Neural progenitor cell (in vitro differentiated cells): ENCODE measurements at regions not wholly inside any gene's neighbourhood (a gene's known extent, or its start where the extent isn't known, plus 50 kb on each side); places are given as distances from the start of the nearest gene placed in this dataset.

Experiments
- DNase-seq: peaks from one replicate; pipeline ENCODE4 v3.0.0-alpha.2; 2016; ENCODE audit warnings: low spot score
- H2AFZ ChIP-seq: fragments of 200-600 bp; sonication (generic); replicated peaks from 2 replicates; pipeline ENCODE4 v1.6.1; 2016; ENCODE audit warnings: antibody characterized with exemption
- H3F3A ChIP-seq: fragments of 200-600 bp; sonication (generic); 2 replicates; pipeline ENCODE4 v1.6.1; 2016; ENCODE audit warnings: antibody characterized with exemption, low read depth
- H3K27ac ChIP-seq: fragments of 200-600 bp; sonication (generic); 2 replicates; pipeline ENCODE4 v1.5.1; 2016; ENCODE audit warnings: mild to moderate bottlenecking
- H3K27me3 ChIP-seq: fragments of 200-600 bp; sonication (generic); 2 replicates; pipeline ENCODE4 v1.6.1; 2016; ENCODE audit warnings: mild to moderate bottlenecking, moderate library complexity
- H3K36me3 ChIP-seq: fragments of 200-600 bp; sonication (generic); 2 replicates; pipeline ENCODE4 v1.5.1; 2016
- H3K4me1 ChIP-seq: fragments of 200-600 bp; sonication (generic); 2 replicates; pipeline ENCODE4 v1.6.1; 2016; ENCODE audit warnings: mixed run types
- H3K4me2 ChIP-seq: fragments of 200-600 bp; sonication (generic); 2 replicates; pipeline ENCODE4 v1.6.1; 2016
- H3K4me3 ChIP-seq: fragments of 200-600 bp; sonication (generic); 2 replicates; pipeline ENCODE4 v1.5.1; 2016
- H3K79me2 ChIP-seq: fragments of 200-600 bp; sonication (generic); 2 replicates; pipeline ENCODE4 v1.6.1; 2016; ENCODE audit warnings: low read depth
- H3K9ac ChIP-seq: fragments of 200-600 bp; sonication (generic); 2 replicates; pipeline ENCODE4 v1.6.1; 2016
- H3K9me3 ChIP-seq: fragments of 200-600 bp; sonication (generic); 2 replicates; pipeline ENCODE4 v1.5.1; 2016; ENCODE audit warnings: low read depth
- H4K20me1 ChIP-seq: fragments of 200-600 bp; sonication (generic); 2 replicates; pipeline ENCODE4 v1.6.1; 2016; ENCODE audit warnings: low read depth
- H3K27ac Mint-ChIP-seq: 3 replicates; pipeline ENCODE4 v1.8.0; 2021; ENCODE audit warnings: mixed read lengths
- H3K27me3 Mint-ChIP-seq: 2 replicates; pipeline ENCODE4 v1.8.0; 2022; ENCODE audit warnings: low read depth, mild to moderate bottlenecking, inconsistent platforms, moderate library complexity, mixed read lengths; ENCODE audit not compliant: insufficient read depth
- H3K36me3 Mint-ChIP-seq: 3 replicates; pipeline ENCODE4 v1.8.0; 2021; ENCODE audit warnings: mixed read lengths
- H3K4me1 Mint-ChIP-seq: 3 replicates; pipeline ENCODE4 v1.8.0; 2021; ENCODE audit warnings: mixed read lengths
- H3K4me3 Mint-ChIP-seq: 3 replicates; pipeline ENCODE4 v1.8.0; 2021; ENCODE audit warnings: mild to moderate bottlenecking, moderate library complexity, mixed read lengths
- H3K9me3 Mint-ChIP-seq: 3 replicates; pipeline ENCODE4 v1.8.0; 2020; ENCODE audit warnings: mixed read lengths
- CTCF ChIP-seq: fragments of 200-600 bp; sonication (generic); IDR thresholded peaks from 2 replicates; pipeline ENCODE4 v1.5.1; 2017; ENCODE audit warnings: antibody characterized with exemption, mild to moderate bottlenecking
- EZH2 ChIP-seq: fragments of 200-600 bp; sonication (generic); IDR thresholded peaks from 2 replicates; pipeline ENCODE4 v1.6.1; 2017; ENCODE audit warnings: antibody characterized with exemption, mild to moderate bottlenecking, moderate library complexity
- EZH2phosphoT487 ChIP-seq: fragments of 200-600 bp; sonication (generic); IDR thresholded peaks from 2 replicates; pipeline ENCODE4 v1.6.1; 2017; ENCODE audit warnings: antibody characterized with exemption

GRCh38 chr13:73274147-73274546, 215.3 kb downstream of the KLF5 start:
- H3K4me1 Mint-ChIP-seq = peaks cover 26% of the 10 kb centered on the region

GRCh38 chr13:73273745-73274144, 214.9 kb downstream of the KLF5 start:
- Histone ChIP-seq H3F3A (no peaks in the 10 kb centered on the region), H3K27me3 (no peaks in the 10 kb centered on the region), H4K20me1 (no peaks in the 10 kb centered on the region), H3K9me3 (no peaks in the 10 kb centered on the region), H3K27ac (no peak overlapping the region), H3K4me2 (no peak overlapping the region), H2AFZ (no peak overlapping the region), H3K9ac (no peak overlapping the region), H3K4me1 (no peaks in the 10 kb centered on the region), H3K4me3 (no peak overlapping the region), H3K79me2 (no peaks in the 10 kb centered on the region), H3K36me3 (no peaks in the 10 kb centered on the region)
- peaks cover 4% of the 10 kb centered on the region for H3K27me3 Mint-ChIP-seq
- no peak overlapping the region for H3K4me3 Mint-ChIP-seq
- H3K27ac Mint-ChIP-seq = no peak overlapping the region
- H3K4me1 Mint-ChIP-seq = peaks cover 28% of the 10 kb centered on the region
- no peak for TF ChIP-seq EZH2
- no peak for TF ChIP-seq CTCF
- H3K9me3 Mint-ChIP-seq = peaks cover 12% of the 10 kb centered on the region
- H3K36me3 Mint-ChIP-seq = peaks cover 2% of the 10 kb centered on the region
- no peak for DNase-seq

More at GRCh38 chr13:73274147-73274546, 215.3 kb downstream of the KLF5 start:
- no peaks in the 10 kb centered on the region for H3K36me3 ChIP-seq
- H3K4me2 ChIP-seq = no peak overlapping the region
- H3K4me1 ChIP-seq = no peaks in the 10 kb centered on the region
- no peak for DNase-seq
- no peak overlapping the region for H3K27ac Mint-ChIP-seq
- TF ChIP-seq EZH2 = no peak
- TF ChIP-seq CTCF = no peak
- TF ChIP-seq EZH2phosphoT487 = no peak
- H3K27me3 ChIP-seq = no peaks in the 10 kb centered on the region
- peaks cover 10% of the 10 kb centered on the region for H3K9me3 Mint-ChIP-seq
- peaks cover 4% of the 10 kb centered on the region for H3K27me3 Mint-ChIP-seq
- H2AFZ ChIP-seq = no peak overlapping the region
- H3K4me3 ChIP-seq = no peak overlapping the region
- no peaks in the 10 kb centered on the region for H3K79me2 ChIP-seq
- H3K9ac ChIP-seq = no peak overlapping the region
- peaks cover 2% of the 10 kb centered on the region for H3K36me3 Mint-ChIP-seq
- H4K20me1 ChIP-seq = no peaks in the 10 kb centered on the region
- no peak overlapping the region for H3K4me3 Mint-ChIP-seq
- H3K9me3 ChIP-seq = no peaks in the 10 kb centered on the region
- no peaks in the 10 kb centered on the region for H3F3A ChIP-seq
- H3K27ac ChIP-seq = no peak overlapping the region

GRCh38 chr13:73273276-73273675, 214.5 kb downstream of the KLF5 start:
- DNase-seq = no peak
- Histone ChIP-seq H4K20me1 (no peaks in the 10 kb centered on the region), H3K79me2 (no peaks in the 10 kb centered on the region), H3K4me3 (no peak overlapping the region), H3K4me2 (no peak overlapping the region), H2AFZ (no peak overlapping the region), H3K4me1 (no peaks in the 10 kb centered on the region), H3K27ac (no peak overlapping the region), H3F3A (no peaks in the 10 kb centered on the region), H3K36me3 (no peaks in the 10 kb centered on the region), H3K27me3 (no peaks in the 10 kb centered on the region), H3K9ac (no peak overlapping the region), H3K9me3 (no peaks in the 10 kb centered on the region)
- Mint-ChIP-seq H3K27ac (no peak overlapping the region), H3K9me3 (peaks cover 12% of the 10 kb centered on the region), H3K4me3 (no peak overlapping the region), H3K4me1 (peaks cover 28% of the 10 kb centered on the region), H3K27me3 (peaks cover 4% of the 10 kb centered on the region), H3K36me3 (peaks cover 2% of the 10 kb centered on the region)
- TF ChIP-seq EZH2phosphoT487 = no peak
- TF ChIP-seq EZH2 = no peak
- no peak for TF ChIP-seq CTCF

GRCh38 chr13:73272831-73273230, 214.0 kb downstream of the KLF5 start:
- H3K36me3 ChIP-seq = no peaks in the 10 kb centered on the region
- H3K9me3 Mint-ChIP-seq = peaks cover 12% of the 10 kb centered on the region
- H3K4me3 Mint-ChIP-seq = no peak overlapping the region
- H3K27ac Mint-ChIP-seq = no peak overlapping the region
- H3F3A ChIP-seq = no peaks in the 10 kb centered on the region
- H3K27ac ChIP-seq = no peak overlapping the region
- DNase-seq = no peak
- H3K27me3 Mint-ChIP-seq = peaks cover 4% of the 10 kb centered on the region
- H4K20me1 ChIP-seq = no peaks in the 10 kb centered on the region
- no peak overlapping the region for H2AFZ ChIP-seq
- no peaks in the 10 kb centered on the region for H3K9me3 ChIP-seq
- TF ChIP-seq EZH2phosphoT487 = no peak
- no peak for TF ChIP-seq EZH2
- TF ChIP-seq CTCF = no peak
- H3K27me3 ChIP-seq = no peaks in the 10 kb centered on the region
- no peak overlapping the region for H3K9ac ChIP-seq
- no peak overlapping the region for H3K4me2 ChIP-seq
- no peaks in the 10 kb centered on the region for H3K79me2 ChIP-seq
- H3K4me1 Mint-ChIP-seq = peaks cover 28% of the 10 kb centered on the region
- no peaks in the 10 kb centered on the region for H3K4me1 ChIP-seq
- H3K36me3 Mint-ChIP-seq = peaks cover 2% of the 10 kb centered on the region
- H3K4me3 ChIP-seq = no peak overlapping the region
